GM12878 (cell line): ENCODE measurements at regions not wholly inside any gene's neighbourhood (a gene's known extent, or its start where the extent isn't known, plus 50 kb on each side); places are given as distances from the start of the nearest gene placed in this dataset.

Source experiments
- ATAC-seq: fragments of 200-7000 bp; cut with Tn5 transposase; 3 replicates; pipeline ENCODE4 v1.9.1; 2020; ENCODE audit warnings: mild to moderate bottlenecking, moderate library complexity
- BruUV-seq: library from RNA; stranded (reverse); fragments of 400-500 nt; replicated peaks from 2 replicates; lab custom pipeline; 2021; lab: Mats Ljungman, UMichigan
- CTCF ChIA-PET: fragments of 300-600 bp; sonication (Branson Sonifier 250); formaldehyde crosslinking; extraction: SDS; loops from one replicate; lab custom pipeline; 2021; ENCODE audit warnings: inconsistent platforms; lab: Yijun Ruan, JAX
- POLR2A ChIA-PET: fragments of 350-600 bp; formaldehyde crosslinking; extraction: SDS; loops from one replicate; lab custom pipeline; 2021; ENCODE audit warnings: inconsistent platforms; lab: Charles Lee
- RAD21 ChIA-PET: fragments of 300-600 bp; sonication (Branson Sonifier 250); formaldehyde crosslinking; loops from one replicate; lab custom pipeline; 2023; ENCODE audit warnings: antibody characterized with exemption; ENCODE audit not compliant: unreplicated experiment; lab: Charles Lee
- SMC1A ChIA-PET: fragments of 300-600 bp; sonication (Branson Sonifier 250); formaldehyde crosslinking; loops from one replicate; lab custom pipeline; 2023; ENCODE audit not compliant: unreplicated experiment, uncharacterized antibody; lab: Charles Lee
- DNase-seq: peaks from one replicate; pipeline ENCODE4 v3.0.0-alpha.2; 2011; ENCODE audit warnings: low read depth, low spot score
- FAIRE-seq: peaks from 3 replicates; lab custom pipeline; 2011; peaks lifted over from hg19 to GRCh38; lab: Jason Lieb, UNC
- H2AFZ ChIP-seq: 2 replicates; pipeline ENCODE4 v1.6.0; 2011; ENCODE audit warnings: low read depth, low read length, control low read depth; ENCODE audit not compliant: control insufficient read depth
- H3K27ac ChIP-seq: 2 replicates; pipeline ENCODE4 v1.5.1; 2011; ENCODE audit warnings: control low read depth; ENCODE audit not compliant: control insufficient read depth, insufficient read depth
- H3K27me3 ChIP-seq, 2 experiments: replicated peaks in 1 of 2; 2 replicates each; pipeline versions ENCODE4 v1.6.0 to v1.6.1; 2011; ENCODE audit warnings: low read length in 1 of 2; ENCODE audit not compliant: control insufficient read depth in 2 of 2, insufficient read depth in 2 of 2
- H3K36me3 ChIP-seq, 2 experiments: 2 replicates each; pipeline ENCODE4 v1.5.1; 2011; ENCODE audit warnings: low read length in 1 of 2; ENCODE audit not compliant: control insufficient read depth in 2 of 2, insufficient read depth in 2 of 2
- H3K4me1 ChIP-seq: 2 replicates; pipeline ENCODE4 v1.6.1; 2011; ENCODE audit warnings: mild to moderate bottlenecking, low read length, moderate library complexity, mixed read lengths; ENCODE audit not compliant: control insufficient read depth, insufficient read depth
- H3K4me2 ChIP-seq: 2 replicates; pipeline ENCODE4 v1.6.0; 2011; ENCODE audit warnings: control low read depth; ENCODE audit not compliant: control insufficient read depth, insufficient read depth
- H3K4me3 ChIP-seq: fragments of 200-600 bp; sonication (generic); 2 replicates; pipeline ENCODE4 v1.5.1; 2016
- H3K79me2 ChIP-seq: 2 replicates; pipeline ENCODE4 v1.6.0; 2011; ENCODE audit warnings: low read length; ENCODE audit not compliant: control insufficient read depth, insufficient read depth
- H3K9ac ChIP-seq: 2 replicates; pipeline ENCODE4 v1.8.0; 2011; ENCODE audit warnings: low read length, control low read depth, mixed read lengths; ENCODE audit not compliant: control insufficient read depth, insufficient read depth
- H3K9me3 ChIP-seq: replicated peaks from 3 replicates; pipeline ENCODE4 v1.5.1; 2011; ENCODE audit warnings: mild to moderate bottlenecking, low read length; ENCODE audit not compliant: control insufficient read depth, insufficient read depth
- H4K20me1 ChIP-seq: 2 replicates; pipeline ENCODE4 v1.6.0; 2011; ENCODE audit not compliant: control insufficient read depth, insufficient read depth
- CREM ChIP-seq: IDR thresholded peaks from 2 replicates; pipeline ENCODE4 v1.6.1; 2014; ENCODE audit warnings: antibody characterized with exemption, low read depth
- ETV6 ChIP-seq, 2 experiments: fragments of 450-650 bp in 1 of 2; IDR thresholded peaks in 1 of 2; conservative IDR thresholded peaks in 1 of 2; 2 replicates each; pipeline ENCODE4 v1.6.1; 2014; ENCODE audit warnings: antibody characterized with exemption in 1 of 2, borderline replicate concordance in 1 of 2, low read depth in 1 of 2, mild to moderate bottlenecking in 1 of 2, moderate library complexity in 1 of 2
- FOXK2 ChIP-seq: fragments of 450-650 bp; IDR thresholded peaks from 2 replicates; pipeline ENCODE4 v1.6.1; 2017; ENCODE audit warnings: mild to moderate bottlenecking, moderate library complexity
- HDAC6 ChIP-seq: fragments of 200-600 bp; sonication (generic); IDR thresholded peaks from one replicate; pipeline ENCODE4 v1.8.0; 2017; ENCODE audit warnings: antibody characterized with exemption; ENCODE audit not compliant: unreplicated experiment
- POLR2A ChIP-seq: IDR thresholded peaks from 2 replicates; pipeline ENCODE4 v1.6.1; 2011; ENCODE audit warnings: low read depth, mild to moderate bottlenecking, low read length
- TAF1 ChIP-seq: IDR thresholded peaks from 2 replicates; pipeline ENCODE4 v1.6.1; 2011; ENCODE audit warnings: mild to moderate bottlenecking, low read depth, low read length, borderline replicate concordance
- TBL1XR1 ChIP-seq: IDR thresholded peaks from 2 replicates; pipeline ENCODE4 v1.6.1; 2012; ENCODE audit warnings: low read depth, low read length, improper control_type of control experiment
- WGBS: methylation state at CpG from one replicate; pipeline ENCODE4 v1.1.6; 2016; ENCODE audit warnings: low lambda C conversion rate; ENCODE audit not compliant: insufficient replicate concordance, insufficient coverage; ENCODE audit errors: missing lambda C conversion rate; 5-methylcytosine and 5-hydroxymethylcytosine counted together
- in situ Hi-C: fragments of 300-500 bp; cut with MboI; formaldehyde crosslinking; loops from 9 replicates; pipeline ENCODE4 v1.14.3; 2018; ENCODE audit warnings: mixed read lengths
- intact Hi-C: fragments of 100-400 bp; cut with micrococcal nuclease; formaldehyde crosslinking; loops from one replicate; pipeline ENCODE4 v1.14.2; 2022; ENCODE audit not compliant: unreplicated experiment
- TF ChIP-seq, protein P1 (sequence below): fragments of 450-650 bp; IDR thresholded peaks from 2 replicates; pipeline ENCODE4 v1.6.1; 2017; ENCODE audit warnings: antibody characterized with exemption, mild to moderate bottlenecking, moderate library complexity
- TF ChIP-seq, protein P2 (sequence below): IDR thresholded peaks from 2 replicates; pipeline ENCODE4 v1.6.1; 2011; ENCODE audit warnings: mild to moderate bottlenecking, low read depth, low read length, moderate library complexity; ENCODE audit not compliant: insufficient replicate concordance
- TF ChIP-seq, protein P3 (sequence below): IDR thresholded peaks from 2 replicates; pipeline ENCODE4 v1.6.1; 2011; ENCODE audit warnings: low read depth, low read length, improper control_type of control experiment, borderline replicate concordance

- Histone ChIP-seq H3K79me2 (no peaks in the 10 kb centered on the region), H3K4me2 (no peak overlapping the region)
- CTCF ChIA-PET, result no interaction called here
- TF ChIP-seq, protein P1, sequence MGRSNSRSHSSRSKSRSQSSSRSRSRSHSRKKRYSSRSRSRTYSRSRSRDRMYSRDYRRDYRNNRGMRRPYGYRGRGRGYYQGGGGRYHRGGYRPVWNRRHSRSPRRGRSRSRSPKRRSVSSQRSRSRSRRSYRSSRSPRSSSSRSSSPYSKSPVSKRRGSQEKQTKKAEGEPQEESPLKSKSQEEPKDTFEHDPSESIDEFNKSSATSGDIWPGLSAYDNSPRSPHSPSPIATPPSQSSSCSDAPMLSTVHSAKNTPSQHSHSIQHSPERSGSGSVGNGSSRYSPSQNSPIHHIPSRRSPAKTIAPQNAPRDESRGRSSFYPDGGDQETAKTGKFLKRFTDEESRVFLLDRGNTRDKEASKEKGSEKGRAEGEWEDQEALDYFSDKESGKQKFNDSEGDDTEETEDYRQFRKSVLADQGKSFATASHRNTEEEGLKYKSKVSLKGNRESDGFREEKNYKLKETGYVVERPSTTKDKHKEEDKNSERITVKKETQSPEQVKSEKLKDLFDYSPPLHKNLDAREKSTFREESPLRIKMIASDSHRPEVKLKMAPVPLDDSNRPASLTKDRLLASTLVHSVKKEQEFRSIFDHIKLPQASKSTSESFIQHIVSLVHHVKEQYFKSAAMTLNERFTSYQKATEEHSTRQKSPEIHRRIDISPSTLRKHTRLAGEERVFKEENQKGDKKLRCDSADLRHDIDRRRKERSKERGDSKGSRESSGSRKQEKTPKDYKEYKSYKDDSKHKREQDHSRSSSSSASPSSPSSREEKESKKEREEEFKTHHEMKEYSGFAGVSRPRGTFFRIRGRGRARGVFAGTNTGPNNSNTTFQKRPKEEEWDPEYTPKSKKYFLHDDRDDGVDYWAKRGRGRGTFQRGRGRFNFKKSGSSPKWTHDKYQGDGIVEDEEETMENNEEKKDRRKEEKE, result no peak
- TF ChIP-seq POLR2A, result no peak
- no peak for TF ChIP-seq TAF1
- TF ChIP-seq, protein P2, sequence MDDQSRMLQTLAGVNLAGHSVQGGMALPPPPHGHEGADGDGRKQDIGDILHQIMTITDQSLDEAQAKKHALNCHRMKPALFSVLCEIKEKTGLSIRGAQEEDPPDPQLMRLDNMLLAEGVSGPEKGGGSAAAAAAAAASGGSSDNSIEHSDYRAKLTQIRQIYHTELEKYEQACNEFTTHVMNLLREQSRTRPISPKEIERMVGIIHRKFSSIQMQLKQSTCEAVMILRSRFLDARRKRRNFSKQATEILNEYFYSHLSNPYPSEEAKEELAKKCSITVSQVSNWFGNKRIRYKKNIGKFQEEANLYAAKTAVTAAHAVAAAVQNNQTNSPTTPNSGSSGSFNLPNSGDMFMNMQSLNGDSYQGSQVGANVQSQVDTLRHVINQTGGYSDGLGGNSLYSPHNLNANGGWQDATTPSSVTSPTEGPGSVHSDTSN, result no peak
- no peak for TF ChIP-seq ETV6 (conservative IDR thresholded peaks at IDR 0.05 in 1 of 2, IDR thresholded peaks at IDR 0.05 in 1 of 2; ENCODE audit: borderline replicate concordance in 1 of 2, low read depth in 1 of 2)
- TF ChIP-seq, protein P3, sequence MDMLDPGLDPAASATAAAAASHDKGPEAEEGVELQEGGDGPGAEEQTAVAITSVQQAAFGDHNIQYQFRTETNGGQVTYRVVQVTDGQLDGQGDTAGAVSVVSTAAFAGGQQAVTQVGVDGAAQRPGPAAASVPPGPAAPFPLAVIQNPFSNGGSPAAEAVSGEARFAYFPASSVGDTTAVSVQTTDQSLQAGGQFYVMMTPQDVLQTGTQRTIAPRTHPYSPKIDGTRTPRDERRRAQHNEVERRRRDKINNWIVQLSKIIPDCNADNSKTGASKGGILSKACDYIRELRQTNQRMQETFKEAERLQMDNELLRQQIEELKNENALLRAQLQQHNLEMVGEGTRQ, result no peak
- TF ChIP-seq TBL1XR1, result no peak
- no peak for TF ChIP-seq HDAC6
- no peak for TF ChIP-seq FOXK2
- TF ChIP-seq CREM, result no peak
- TF ChIP-seq, all 136 proteins: peak for 0
- ATAC-seq (no peak), DNase-seq (no peak), FAIRE-seq (no peak)
- intact Hi-C loops, result no loop called here
- Histone ChIP-seq H3K9ac (no peak overlapping the region), H4K20me1 (no peaks in the 10 kb centered on the region), H3K27me3 (no peaks in the 10 kb centered on the region), H3K36me3 (no peaks in the 10 kb centered on the region), H3K4me3 (no peak overlapping the region), H3K27ac (no peak overlapping the region), H3K9me3 (peaks cover 3% of the 10 kb centered on the region; the same call in 1 of the 3 replicates), H2AFZ (no peak overlapping the region), H3K4me1 (no peaks in the 10 kb centered on the region)
- 28% methylated on average over 5 of the region's 5 CpGs for WGBS
- SMC1A ChIA-PET, result no interaction called here
- RAD21 ChIA-PET, result no interaction called here
- POLR2A ChIA-PET, result no interaction called here
- in situ Hi-C loops, result no loop called here
- no TSS peak for BruUV-seq
Measured at GRCh38 chr1:2942410-2942809, 78.9 kb upstream of the ACTRT2 start.
